ENCODE measurements at regions not wholly inside any gene's neighbourhood (a gene's known extent, or its start where the extent isn't known, plus 50 kb on each side); places are given as distances from the start of the nearest gene placed in this dataset.

DNA sequence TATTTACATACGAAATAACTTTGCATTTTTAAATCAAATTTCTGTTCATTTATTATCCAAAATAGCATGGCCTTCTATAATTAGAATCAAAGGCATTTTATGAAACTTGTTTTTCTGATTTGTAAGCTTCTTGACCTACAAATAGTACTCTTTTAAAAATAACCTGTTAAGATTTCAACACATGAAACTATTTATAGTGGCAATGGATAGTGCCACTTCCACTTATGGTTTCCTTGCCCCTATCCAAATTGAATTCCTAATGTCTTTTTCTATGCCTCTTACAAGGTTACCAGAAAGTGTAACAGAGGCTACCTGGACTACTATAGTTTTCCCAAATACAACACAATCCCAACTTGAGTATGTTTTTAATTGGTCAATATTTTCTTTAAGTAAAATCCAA lies 263.5 kb downstream of the SEMA3D start:
- no peak for TF ChIP-seq POLR2A (IDR thresholded peaks at IDR 0.05)
- TF ChIP-seq, protein P1, sequence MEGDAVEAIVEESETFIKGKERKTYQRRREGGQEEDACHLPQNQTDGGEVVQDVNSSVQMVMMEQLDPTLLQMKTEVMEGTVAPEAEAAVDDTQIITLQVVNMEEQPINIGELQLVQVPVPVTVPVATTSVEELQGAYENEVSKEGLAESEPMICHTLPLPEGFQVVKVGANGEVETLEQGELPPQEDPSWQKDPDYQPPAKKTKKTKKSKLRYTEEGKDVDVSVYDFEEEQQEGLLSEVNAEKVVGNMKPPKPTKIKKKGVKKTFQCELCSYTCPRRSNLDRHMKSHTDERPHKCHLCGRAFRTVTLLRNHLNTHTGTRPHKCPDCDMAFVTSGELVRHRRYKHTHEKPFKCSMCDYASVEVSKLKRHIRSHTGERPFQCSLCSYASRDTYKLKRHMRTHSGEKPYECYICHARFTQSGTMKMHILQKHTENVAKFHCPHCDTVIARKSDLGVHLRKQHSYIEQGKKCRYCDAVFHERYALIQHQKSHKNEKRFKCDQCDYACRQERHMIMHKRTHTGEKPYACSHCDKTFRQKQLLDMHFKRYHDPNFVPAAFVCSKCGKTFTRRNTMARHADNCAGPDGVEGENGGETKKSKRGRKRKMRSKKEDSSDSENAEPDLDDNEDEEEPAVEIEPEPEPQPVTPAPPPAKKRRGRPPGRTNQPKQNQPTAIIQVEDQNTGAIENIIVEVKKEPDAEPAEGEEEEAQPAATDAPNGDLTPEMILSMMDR (IDR thresholded peaks at IDR 0.05), result no peak
